SK-N-SH (cell line): ENCODE measurements at regions not wholly inside any gene's neighbourhood (a gene's known extent, or its start where the extent isn't known, plus 50 kb on each side); places are given as distances from the start of the nearest gene placed in this dataset.

Experiments used
- CTCF ChIA-PET: fragments of 300-600, 350-600 bp; formaldehyde crosslinking; extraction: SDS; loops from one replicate; lab custom pipeline; 2021; lab: Yijun Ruan, JAX
- POLR2A ChIA-PET: fragments of 350-600 bp; sonication (Branson Sonifier 250); formaldehyde crosslinking; extraction: SDS; loops from one replicate; lab custom pipeline; 2020; ENCODE audit warnings: antibody characterized with exemption, inconsistent platforms; lab: Yijun Ruan, JAX
- DNase-seq: peaks from one replicate; pipeline ENCODE4 v3.0.0; 2012
- H2AFZ ChIP-seq: fragments of 200-600 bp; sonication (generic); 2 replicates; pipeline ENCODE4 v1.8.1; 2016; ENCODE audit warnings: antibody characterized with exemption, mild to moderate bottlenecking, low read depth
- H3F3A ChIP-seq: fragments of 200-600 bp; sonication (generic); replicated peaks from 2 replicates; pipeline ENCODE3; 2016; ENCODE audit warnings: antibody characterized with exemption, mild to moderate bottlenecking; ENCODE audit not compliant: insufficient read depth
- H3K27ac ChIP-seq, 2 experiments: fragments of 200-500 bp in 1 of 2; fragments of 200-600 bp in 1 of 2; sonication (Bioruptor generic) in 1 of 2; sonication (generic), shearing (Covaris generic) in 1 of 2; 2 replicates each; pipeline versions ENCODE4 v1.5.1 to v1.6.1; 2014 to 2016; ENCODE audit warnings: low read depth in 2 of 2, inconsistent platforms in 1 of 2, low read length in 1 of 2, mild to moderate bottlenecking in 1 of 2, mixed read lengths in 1 of 2
- H3K27me3 ChIP-seq: fragments of 200-600 bp; sonication (generic), shearing (Covaris generic); 2 replicates; pipeline ENCODE4 v1.6.1; 2016; ENCODE audit warnings: mixed run types; ENCODE audit not compliant: insufficient read depth
- H3K36me3 ChIP-seq, 2 experiments: fragments of 200-500 bp in 1 of 2; fragments of 200-600 bp in 1 of 2; sonication (Bioruptor generic) in 1 of 2; sonication (generic) in 1 of 2; replicated peaks in 1 of 2; 2 replicates each; pipeline versions ENCODE3 to v1.5.1; 2014 to 2016; ENCODE audit warnings: low read length in 1 of 2, mild to moderate bottlenecking in 1 of 2; ENCODE audit not compliant: insufficient read depth in 2 of 2, control insufficient read depth in 1 of 2
- H3K4me1 ChIP-seq, 2 experiments: fragments of 200-500 bp in 1 of 2; fragments of 200-600 bp in 1 of 2; sonication (Bioruptor generic) in 1 of 2; sonication (generic), shearing (Covaris generic) in 1 of 2; 2 replicates each; pipeline versions ENCODE4 v1.5.1 to v1.6.1; 2014 to 2016; ENCODE audit warnings: low read depth in 1 of 2, low read length in 1 of 2, mixed run types in 1 of 2; ENCODE audit not compliant: insufficient read depth in 2 of 2, control insufficient read depth in 1 of 2
- H3K4me2 ChIP-seq: fragments of 200-600 bp; sonication (generic), shearing (Covaris generic); 2 replicates; pipeline ENCODE4 v1.6.1; 2017; ENCODE audit warnings: mixed run types
- H3K4me3 ChIP-seq, 2 experiments: fragments of 200-500 bp in 1 of 2; fragments of 200-600 bp in 1 of 2; sonication (Bioruptor generic) in 1 of 2; sonication (generic), shearing (Covaris generic) in 1 of 2; 2 replicates each; pipeline versions ENCODE4 v1.5.1 to v1.8.1; 2014 to 2016; ENCODE audit warnings: low read depth in 2 of 2, inconsistent platforms in 1 of 2, low read length in 1 of 2, mild to moderate bottlenecking in 1 of 2, mixed read lengths in 1 of 2, moderate library complexity in 1 of 2
- H3K79me2 ChIP-seq: fragments of 200-600 bp; sonication (generic); 2 replicates; pipeline ENCODE4 v1.8.1; 2017; ENCODE audit warnings: mild to moderate bottlenecking; ENCODE audit not compliant: insufficient read depth
- H3K9ac ChIP-seq: fragments of 200-600 bp; sonication (generic); 2 replicates; pipeline ENCODE4 v1.6.1; 2017; ENCODE audit warnings: mixed run types
- H3K9me2 ChIP-seq: fragments of 200-600 bp; sonication (generic); 2 replicates; pipeline ENCODE4 v1.6.1; 2017; ENCODE audit warnings: mixed run types
- H3K9me3 ChIP-seq: fragments of 200-600 bp; sonication (generic); 2 replicates; pipeline ENCODE4 v1.6.1; 2017; ENCODE audit warnings: mixed run types, mild to moderate bottlenecking, moderate library complexity
- H4K20me1 ChIP-seq: fragments of 200-600 bp; sonication (generic); 2 replicates; pipeline ENCODE4 v1.6.1; 2017; ENCODE audit warnings: mild to moderate bottlenecking, mixed run types; ENCODE audit not compliant: insufficient read depth
- CHD2 ChIP-seq: fragments of 150-350 bp; IDR thresholded peaks from 2 replicates; pipeline ENCODE4 v1.6.1; 2018; ENCODE audit warnings: low read length; ENCODE audit not compliant: partially characterized antibody
- EZH2phosphoT487 ChIP-seq: fragments of 200-600 bp; sonication (generic); IDR thresholded peaks from 2 replicates; pipeline ENCODE4 v1.6.1; 2017; ENCODE audit warnings: low read depth, mixed run types, mild to moderate bottlenecking, antibody characterized with exemption, moderate library complexity, borderline replicate concordance
- FOXM1 ChIP-seq: IDR thresholded peaks from 2 replicates; pipeline ENCODE4 v1.4.0; 2012; ENCODE audit warnings: low read depth, mild to moderate bottlenecking
- GATA2 ChIP-seq: sonication (generic); formaldehyde crosslinking; IDR thresholded peaks from 2 replicates; pipeline ENCODE4 v1.5.0; 2020; ENCODE audit warnings: mild to moderate bottlenecking, missing genetic modification reagents
- JUND ChIP-seq: IDR thresholded peaks from 2 replicates; pipeline ENCODE4 v1.4.0; 2012
- PBX3 ChIP-seq: IDR thresholded peaks from 2 replicates; pipeline ENCODE4; 2012
- POLR2AphosphoS5 ChIP-seq: IDR thresholded peaks from 2 replicates; pipeline ENCODE4 v1.6.1; 2012; ENCODE audit warnings: low read depth, low read length
- RXRA ChIP-seq: IDR thresholded peaks from 2 replicates; pipeline ENCODE4 v1.4.0; 2012; ENCODE audit warnings: low read depth, mild to moderate bottlenecking, borderline replicate concordance
- TAF1 ChIP-seq: IDR thresholded peaks from 2 replicates; pipeline ENCODE4 v1.6.1; 2012; ENCODE audit warnings: low read depth, mild to moderate bottlenecking, low read length, moderate library complexity, borderline replicate concordance
- TCF12 ChIP-seq: IDR thresholded peaks from 2 replicates; pipeline ENCODE4 v1.4.0; 2012
- USF1 ChIP-seq: IDR thresholded peaks from 2 replicates; pipeline ENCODE4 v1.4.0; 2012; ENCODE audit warnings: low read depth, borderline replicate concordance
- WGBS: methylation state at CpG from one replicate; pipeline ENCODE4 v1.1.6; 2017; ENCODE audit warnings: low lambda C conversion rate; 5-methylcytosine and 5-hydroxymethylcytosine counted together
- TF ChIP-seq, protein P1 (sequence below): IDR thresholded peaks from 2 replicates; pipeline ENCODE4 v1.4.0; 2012; ENCODE audit warnings: low read depth, borderline replicate concordance

- POLR2A ChIA-PET, result no interaction called here
- no peaks in the 10 kb centered on the region for H3K9me3 ChIP-seq
These were observed 89.1 kb upstream of the BOD1 start for GRCh38 chr5:173705512-173706044.

DNA sequence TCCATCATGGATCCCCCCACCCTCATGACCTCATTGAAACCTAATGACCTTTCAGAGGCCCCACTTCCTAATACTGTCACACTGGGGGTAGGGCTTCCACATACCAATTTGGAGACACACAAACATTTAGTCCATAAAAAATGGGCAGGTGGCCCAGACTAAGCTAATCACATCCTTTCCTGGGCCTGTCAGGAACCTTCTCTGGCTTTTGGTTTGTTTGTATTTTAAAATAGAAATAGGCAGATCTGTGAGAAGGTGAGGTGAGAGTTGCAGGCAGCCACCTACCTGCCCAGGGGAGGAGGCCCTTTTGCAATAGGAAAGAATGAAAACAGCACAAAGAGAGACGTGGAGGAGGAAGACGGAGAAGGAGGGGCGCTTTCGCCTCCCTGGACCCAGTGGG lies 90.2 kb upstream of the BOD1 start:
- DNase-seq, result no peak
- peaks cover 0 to 38% of the 10 kb centered on the region in 2 experiments; a peak in 1 of 4 replicates for H3K4me1 ChIP-seq
- CTCF ChIA-PET, result interaction anchor here (0.9 to 2.3 kb wide), 5 partner anchors 13 to 266 kb away, joined by 3 to 9 read pairs (median 4); no protein-coding TSS in a partner anchor
- no peaks in the 10 kb centered on the region for H3K27me3 ChIP-seq
- no peak overlapping the region for H3K9ac ChIP-seq
- no peaks in the 10 kb centered on the region for H3K79me2 ChIP-seq
- no peak for TF ChIP-seq RXRA
- TF ChIP-seq JUND, result no peak
- no peak for TF ChIP-seq USF1
- TF ChIP-seq FOXM1, result no peak
- no peak for TF ChIP-seq TAF1
- TF ChIP-seq, protein P1, sequence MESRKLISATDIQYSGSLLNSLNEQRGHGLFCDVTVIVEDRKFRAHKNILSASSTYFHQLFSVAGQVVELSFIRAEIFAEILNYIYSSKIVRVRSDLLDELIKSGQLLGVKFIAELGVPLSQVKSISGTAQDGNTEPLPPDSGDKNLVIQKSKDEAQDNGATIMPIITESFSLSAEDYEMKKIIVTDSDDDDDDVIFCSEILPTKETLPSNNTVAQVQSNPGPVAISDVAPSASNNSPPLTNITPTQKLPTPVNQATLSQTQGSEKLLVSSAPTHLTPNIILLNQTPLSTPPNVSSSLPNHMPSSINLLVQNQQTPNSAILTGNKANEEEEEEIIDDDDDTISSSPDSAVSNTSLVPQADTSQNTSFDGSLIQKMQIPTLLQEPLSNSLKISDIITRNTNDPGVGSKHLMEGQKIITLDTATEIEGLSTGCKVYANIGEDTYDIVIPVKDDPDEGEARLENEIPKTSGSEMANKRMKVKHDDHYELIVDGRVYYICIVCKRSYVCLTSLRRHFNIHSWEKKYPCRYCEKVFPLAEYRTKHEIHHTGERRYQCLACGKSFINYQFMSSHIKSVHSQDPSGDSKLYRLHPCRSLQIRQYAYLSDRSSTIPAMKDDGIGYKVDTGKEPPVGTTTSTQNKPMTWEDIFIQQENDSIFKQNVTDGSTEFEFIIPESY, result no peak
- no peak for TF ChIP-seq CHD2
- no peak for TF ChIP-seq EZH2phosphoT487
- no peak for TF ChIP-seq POLR2AphosphoS5
- no peak for TF ChIP-seq TCF12
- TF ChIP-seq, all 33 proteins: peak for 0
- Histone ChIP-seq H3K4me3 (no peak overlapping the region), H3K9me2 (no peaks in the 10 kb centered on the region), H3K36me3 (no peaks in the 10 kb centered on the region), H4K20me1 (no peaks in the 10 kb centered on the region), H3K27ac (peak overlapping the region in 1 of 2 experiments; percentile 81; a peak in 2 of 4 replicates), H2AFZ (no peak overlapping the region), H3K4me2 (no peak overlapping the region), H3K9me3 (no peaks in the 10 kb centered on the region), H3F3A (no peaks in the 10 kb centered on the region)
- POLR2A ChIA-PET, result interaction anchor here (0.8 to 1.8 kb wide), 3 partner anchors 14 to 186 kb away, joined by 3 to 9 read pairs (median 3); no protein-coding TSS in a partner anchor
- 85% methylated on average over 4 of the region's 4 CpGs for WGBS

More at GRCh38 chr5:173705512-173706044, 89.1 kb upstream of the BOD1 start:
- Histone ChIP-seq H3F3A (no peaks in the 10 kb centered on the region), H3K9me2 (no peaks in the 10 kb centered on the region), H3K27ac (no peak overlapping the region; a peak in 1 of 4 replicates), H3K4me3 (no peak overlapping the region), H3K9ac (no peak overlapping the region), H3K4me1 (peaks cover 0 to 38% of the 10 kb centered on the region in 2 experiments; a peak in 1 of 4 replicates), H3K27me3 (no peaks in the 10 kb centered on the region), H3K79me2 (no peaks in the 10 kb centered on the region)
- WGBS, result 75% methylated on average over 8 of the region's 13 CpGs
- TF ChIP-seq PBX3 (no peak), GATA2 (CRISPR knock-in tag) (no peak)
- TF ChIP-seq, all 33 proteins: peak for 0
- Histone ChIP-seq H2AFZ (no peak overlapping the region), H3K36me3 (no peaks in the 10 kb centered on the region), H4K20me1 (no peaks in the 10 kb centered on the region), H3K4me2 (no peak overlapping the region)
- DNase-seq, result no peak
- CTCF ChIA-PET, result interaction anchor here (1.0 to 2.3 kb wide), 2 partner anchors 14 to 46 kb away, joined by 3 to 9 read pairs; no protein-coding TSS in a partner anchor
